Natural killer cell (primary cell): ENCODE measurements at regions not wholly inside any gene's neighbourhood (a gene's known extent, or its start where the extent isn't known, plus 50 kb on each side); places are given as distances from the start of the nearest gene placed in this dataset.

Experiments
- ATAC-seq, 3 donors: fragments of 150-1000 bp in 2 of 3; fragments of 200-7000 bp in 1 of 3; cut with Tn5 transposase; 1 replicate in 1 of 3; 2 replicates in 2 of 3; pipeline ENCODE4 v1.10.0; 2021; ENCODE audit warnings: mild to moderate bottlenecking in 2 of 3, moderate library complexity in 2 of 3
- DNase-seq, 2 donors: peaks; one replicate each; pipeline versions ENCODE4 v3.0.0 to v3.0.0-alpha.2; 2013 to 2021; ENCODE audit warnings: mixed read lengths in 1 of 2
- H3K27ac ChIP-seq: one replicate; pipeline ENCODE4 v1.5.1; 2013; ENCODE audit warnings: mild to moderate bottlenecking, low read length
- H3K27me3 ChIP-seq: one replicate; pipeline ENCODE4 v1.6.1; 2013; ENCODE audit warnings: low read length; ENCODE audit not compliant: control insufficient read depth, insufficient read depth
- H3K36me3 ChIP-seq: one replicate; pipeline ENCODE4 v1.6.1; 2013; ENCODE audit warnings: low read length; ENCODE audit not compliant: control insufficient read depth, insufficient read depth
- H3K4me1 ChIP-seq: one replicate; pipeline ENCODE4 v1.6.1; 2013; ENCODE audit warnings: low read length; ENCODE audit not compliant: control insufficient read depth, insufficient read depth
- H3K4me3 ChIP-seq: one replicate; pipeline ENCODE4 v1.5.1; 2013; ENCODE audit warnings: low read length
- H3K9me3 ChIP-seq: one replicate; pipeline ENCODE4 v1.6.1; 2013; ENCODE audit warnings: low read length; ENCODE audit not compliant: control insufficient read depth, insufficient read depth
- H3K27ac Mint-ChIP-seq, 2 donors: one replicate each; pipeline ENCODE4 v1.8.0; 2022; ENCODE audit warnings: mild to moderate bottlenecking in 2 of 2, mixed read lengths in 2 of 2, moderate library complexity in 1 of 2
- H3K27me3 Mint-ChIP-seq, 2 donors: one replicate each; pipeline ENCODE4 v1.8.0; 2022; ENCODE audit warnings: low read depth in 2 of 2, mixed read lengths in 2 of 2
- H3K36me3 Mint-ChIP-seq: one replicate; pipeline ENCODE4 v1.8.0; 2022; ENCODE audit warnings: mixed read lengths
- H3K4me1 Mint-ChIP-seq, 2 donors: one replicate each; pipeline ENCODE4 v1.8.0; 2022; ENCODE audit warnings: mixed read lengths in 2 of 2
- H3K4me3 Mint-ChIP-seq: one replicate; pipeline ENCODE4 v1.8.0; 2022; ENCODE audit warnings: mild to moderate bottlenecking, moderate library complexity, mixed read lengths
- H3K9me3 Mint-ChIP-seq, 2 donors: one replicate each; pipeline ENCODE4 v1.8.0; 2022; ENCODE audit warnings: mixed read lengths in 2 of 2
- CTCF ChIP-seq: fragments of 200-600 bp; IDR thresholded peaks from one replicate; pipeline ENCODE4 v1.8.0; 2022; ENCODE audit warnings: antibody characterized with exemption
- WGBS: methylation state at CpG from one replicate; pipeline ENCODE4 v1.1.7; 2013; ENCODE audit warnings: missing lambda C conversion rate; ENCODE audit not compliant: insufficient coverage; 5-methylcytosine and 5-hydroxymethylcytosine counted together
- intact Hi-C: fragments of 100-400 bp; cut with micrococcal nuclease; formaldehyde crosslinking; loops from one replicate; pipeline ENCODE4 v1.14.2; 2022

GRCh38 chr13:53494406-53494805 is 465.8 kb downstream of the OLFM4 start:
- WGBS, result 72% methylated on average over 2 of the region's 2 CpGs
- Mint-ChIP-seq H3K27me3 (no peaks in the 10 kb centered on the region), H3K4me3 (no peak overlapping the region), H3K9me3 (peaks cover 7 to 15% of the 10 kb centered on the region in 2 donors), H3K36me3 (peaks cover 6% of the 10 kb centered on the region), H3K27ac (no peak overlapping the region), H3K4me1 (no peaks in the 10 kb centered on the region)
- no peak overlapping the region for H3K4me3 ChIP-seq
- DNase-seq (no peak), ATAC-seq (no peak)
- H3K9me3 ChIP-seq, result no peaks in the 10 kb centered on the region
- intact Hi-C loops, result no loop called here
- no peaks in the 10 kb centered on the region for H3K4me1 ChIP-seq
- H3K27me3 ChIP-seq, result no peaks in the 10 kb centered on the region
- no peak overlapping the region for H3K27ac ChIP-seq
- H3K36me3 ChIP-seq, result no peaks in the 10 kb centered on the region
- TF ChIP-seq CTCF, result no peak

GRCh38 chr13:53499576-53500133 is 471.0 kb downstream of the OLFM4 start:
- whole genome bisulfite sequencing, result 89% methylated on average over 1 of the region's 3 CpGs
- peaks cover 11 to 21% of the 10 kb centered on the region in 2 donors for H3K9me3 Mint-ChIP-seq
- no peak overlapping the region for H3K4me3 Mint-ChIP-seq
- DNase-seq, result no peak
- no peak for TF ChIP-seq CTCF
- H3K27ac Mint-ChIP-seq, result no peak overlapping the region
- intact Hi-C loops, result no loop called here
- H3K36me3 Mint-ChIP-seq, result peaks cover 13% of the 10 kb centered on the region
- Histone ChIP-seq H3K27ac (no peak overlapping the region), H3K36me3 (no peaks in the 10 kb centered on the region), H3K27me3 (no peaks in the 10 kb centered on the region), H3K4me1 (no peaks in the 10 kb centered on the region), H3K4me3 (no peak overlapping the region), H3K9me3 (no peaks in the 10 kb centered on the region)
- no peaks in the 10 kb centered on the region for H3K27me3 Mint-ChIP-seq
- ATAC-seq, result no peak
- H3K4me1 Mint-ChIP-seq, result no peaks in the 10 kb centered on the region

- TF ChIP-seq CTCF, result no peak
- Histone ChIP-seq H3K27me3 (no peaks in the 10 kb centered on the region), H3K9me3 (no peaks in the 10 kb centered on the region), H3K4me3 (no peak overlapping the region), H3K36me3 (no peaks in the 10 kb centered on the region), H3K4me1 (no peaks in the 10 kb centered on the region), H3K27ac (no peak overlapping the region)
- Mint-ChIP-seq H3K4me3 (no peak overlapping the region), H3K27me3 (no peaks in the 10 kb centered on the region), H3K4me1 (no peaks in the 10 kb centered on the region), H3K36me3 (peaks cover 13% of the 10 kb centered on the region), H3K9me3 (peaks cover 11 to 17% of the 10 kb centered on the region in 2 donors), H3K27ac (no peak overlapping the region)
- DNase-seq, result no peak
- intact Hi-C loops, result no loop called here
- no peak for ATAC-seq
These were observed 472.8 kb downstream of the OLFM4 start for GRCh38 chr13:53501387-53501786.

GRCh38 chr13:53507741-53508140 is 479.1 kb downstream of the OLFM4 start:
- Histone ChIP-seq H3K9me3 (no peaks in the 10 kb centered on the region), H3K27me3 (no peaks in the 10 kb centered on the region), H3K4me3 (no peak overlapping the region), H3K27ac (no peak overlapping the region), H3K4me1 (no peaks in the 10 kb centered on the region), H3K36me3 (no peaks in the 10 kb centered on the region)
- H3K4me3 Mint-ChIP-seq, result no peak overlapping the region
- no peaks in the 10 kb centered on the region for H3K4me1 Mint-ChIP-seq
- ATAC-seq (no peak), DNase-seq (no peak)
- intact Hi-C loops, result no loop called here
- H3K9me3 Mint-ChIP-seq, result peaks cover 10 to 15% of the 10 kb centered on the region in 2 donors
- 75% methylated on average over 4 of the region's 4 CpGs for WGBS
- no peaks in the 10 kb centered on the region for H3K27me3 Mint-ChIP-seq
- no peak for TF ChIP-seq CTCF
- H3K27ac Mint-ChIP-seq, result no peak overlapping the region
- H3K36me3 Mint-ChIP-seq, result peaks cover 12% of the 10 kb centered on the region
